Stimulated activated naive CD8-positive, alpha-beta T cell treated with anti-CD3 and anti-CD28 coated beads, Interleukin-15, amount 100 ng/mL, for 72 hours (primary cell): ENCODE measurements at regions not wholly inside any gene's neighbourhood (a gene's known extent, or its start where the extent isn't known, plus 50 kb on each side); places are given as distances from the start of the nearest gene placed in this dataset.
A peak's percentile ranks its signal among the peaks of the same experiment; 100 is the strongest.
"Not testable (repeated sequence)": the region's sequence is repeated elsewhere in the genome, so short reads cannot be mapped to it uniquely, and the experiment has no call there.

ENCODE experiments used
- ATAC-seq: fragments of 150-1000 bp; cut with Tn5 transposase; 2 replicates; pipeline ENCODE4 v1.10.0; 2021; ENCODE audit warnings: mild to moderate bottlenecking, moderate library complexity
- DNase-seq, 2 donors: peaks; one replicate each; pipeline ENCODE4 v3.0.0; 2021 to 2022
- H3K27ac Mint-ChIP-seq, 2 donors: one replicate each; pipeline ENCODE4 v1.8.0; 2022; ENCODE audit warnings: mild to moderate bottlenecking in 2 of 2, mixed read lengths in 2 of 2, moderate library complexity in 2 of 2
- H3K27me3 Mint-ChIP-seq: one replicate; pipeline ENCODE4 v1.8.0; 2022; ENCODE audit warnings: mixed read lengths
- H3K4me1 Mint-ChIP-seq: one replicate; pipeline ENCODE4 v1.8.0; 2022; ENCODE audit warnings: mild to moderate bottlenecking, mixed read lengths
- H3K4me3 Mint-ChIP-seq, 2 donors: one replicate each; pipeline ENCODE4 v1.8.0; 2022; ENCODE audit warnings: mild to moderate bottlenecking in 2 of 2, mixed read lengths in 2 of 2, moderate library complexity in 1 of 2
- H3K9me3 Mint-ChIP-seq, 2 donors: one replicate each; pipeline ENCODE4 v1.8.0; 2022; ENCODE audit warnings: mixed read lengths in 2 of 2

GRCh38 chr5:91269198-91269597 lies 113.9 kb downstream of the ARRDC3 start:
- Mint-ChIP-seq H3K27me3 (no peaks in the 10 kb centered on the region), H3K4me1 (peaks cover 40% of the 10 kb centered on the region), H3K4me3 (no peak overlapping the region), H3K9me3 (no peaks in the 10 kb centered on the region), H3K27ac (no peak overlapping the region)
- peak; percentile 81 for ATAC-seq
- DNase-seq, result peak; percentile 30 to 59

DNA sequence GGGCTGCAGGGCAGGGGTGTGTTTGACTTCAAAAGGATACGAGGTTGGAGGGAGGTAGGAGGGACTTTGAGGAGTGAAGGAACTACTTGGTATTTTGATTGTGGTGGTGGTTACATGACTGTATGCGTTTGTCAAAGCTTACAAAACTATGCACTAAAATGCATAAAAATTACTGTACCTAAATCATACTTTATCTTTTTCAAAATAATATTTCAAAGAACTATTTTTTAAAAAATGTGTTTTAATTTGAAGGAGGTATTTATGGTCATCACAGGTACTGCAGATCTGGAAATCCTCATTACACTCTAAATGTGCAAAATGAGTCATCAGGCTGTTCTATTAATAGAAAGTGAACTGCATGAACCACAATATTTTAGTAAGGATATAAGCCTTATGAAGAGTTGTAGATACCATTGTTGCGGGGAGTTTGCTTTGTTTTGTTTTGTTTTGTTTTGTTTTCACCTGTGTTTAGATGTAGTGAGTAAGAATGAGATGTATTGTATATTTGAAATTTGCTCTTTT lies 116.9 kb downstream of the ARRDC3 start:
- no peak overlapping the region for H3K27ac Mint-ChIP-seq
- H3K4me1 Mint-ChIP-seq, result peaks cover 32% of the 10 kb centered on the region
- no peaks in the 10 kb centered on the region for H3K9me3 Mint-ChIP-seq
- DNase-seq, result no peak
- peak; percentile 84 for ATAC-seq
- no peaks in the 10 kb centered on the region for H3K27me3 Mint-ChIP-seq
- peak overlapping the region; percentile 23 to 40 for H3K4me3 Mint-ChIP-seq

GRCh38 chr5:91264311-91265051 lies 118.6 kb downstream of the ARRDC3 start:
- Mint-ChIP-seq H3K9me3 (peaks cover 0 to 4% of the 10 kb centered on the region in 2 donors), H3K4me3 (no peak overlapping the region), H3K4me1 (peaks cover 27% of the 10 kb centered on the region), H3K27ac (no peak overlapping the region), H3K27me3 (no peaks in the 10 kb centered on the region)
- DNase-seq, result no peak
- ATAC-seq, result no peak

DNA sequence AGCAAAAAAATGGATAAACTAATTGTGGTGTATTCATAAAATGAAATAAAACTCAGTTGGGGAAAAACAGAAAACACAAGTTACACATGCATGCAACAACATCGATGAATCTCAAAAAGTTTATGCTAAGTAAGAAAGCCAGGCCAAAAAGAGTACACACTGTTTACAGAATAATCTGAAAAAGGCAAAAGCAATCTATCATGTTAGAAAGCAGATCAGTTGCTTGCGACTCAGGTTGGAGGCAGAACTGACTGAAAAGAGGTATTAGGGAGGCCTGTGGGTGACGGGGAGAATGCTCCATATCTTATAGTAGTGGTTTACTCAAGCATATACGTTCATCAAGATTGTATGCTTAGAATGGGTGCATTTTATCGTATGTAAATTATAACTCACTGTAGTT lies 119.2 kb downstream of the ARRDC3 start:
- H3K4me3 Mint-ChIP-seq, result no peak overlapping the region
- no peak overlapping the region for H3K27ac Mint-ChIP-seq
- H3K27me3 Mint-ChIP-seq, result no peaks in the 10 kb centered on the region
- H3K9me3 Mint-ChIP-seq, result peaks cover 0 to 7% of the 10 kb centered on the region in 2 donors
- DNase-seq, result no peak
- peaks cover 21% of the 10 kb centered on the region for H3K4me1 Mint-ChIP-seq
- ATAC-seq, result no peak

DNA sequence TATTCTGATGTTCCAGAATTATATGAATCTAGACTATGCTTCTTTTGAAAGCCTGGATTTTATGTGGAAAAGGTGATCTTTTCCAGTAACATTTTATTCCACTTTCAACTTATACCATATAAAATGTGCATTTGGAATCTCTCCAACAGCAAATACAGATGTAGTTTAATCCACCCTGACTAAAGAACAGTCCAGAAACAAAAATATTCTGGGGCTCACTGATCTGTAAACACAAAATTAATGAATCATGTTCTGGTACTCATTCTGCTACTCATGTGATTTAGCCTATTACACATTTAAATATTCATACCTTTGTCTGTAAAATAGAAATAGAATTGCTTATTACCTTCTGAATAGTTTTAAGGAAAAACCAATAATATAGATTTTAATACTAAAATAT lies 125.8 kb downstream of the ARRDC3 start:
- DNase-seq, result no peak
- Mint-ChIP-seq H3K27me3 (no peaks in the 10 kb centered on the region), H3K4me1 (no peaks in the 10 kb centered on the region), H3K27ac (no peak overlapping the region), H3K9me3 (peaks cover 0 to 7% of the 10 kb centered on the region in 2 donors), H3K4me3 (no peak overlapping the region)
- ATAC-seq, result no peak

DNA sequence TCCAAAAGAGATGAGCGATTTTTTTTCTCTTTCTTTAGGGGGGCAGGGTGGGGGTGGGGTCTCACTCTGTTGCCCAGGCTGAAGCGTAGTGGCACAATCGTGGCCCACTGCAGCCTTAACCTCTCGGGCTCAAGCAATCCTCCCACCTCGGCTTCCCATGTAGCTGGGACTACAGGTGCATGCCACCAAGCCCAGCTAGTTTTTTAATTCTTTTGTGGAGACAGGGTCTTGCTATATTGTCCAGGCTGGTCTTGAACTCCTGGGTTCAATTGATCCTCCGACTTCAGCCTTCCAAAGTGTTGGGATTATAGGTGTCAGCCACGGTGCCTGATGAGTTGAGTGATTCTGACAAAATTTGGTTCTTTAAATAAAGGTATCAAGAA lies 127.0 kb downstream of the ARRDC3 start:
- H3K9me3 Mint-ChIP-seq, result peaks cover 0 to 7% of the 10 kb centered on the region in 2 donors
- no peak overlapping the region for H3K4me3 Mint-ChIP-seq
- H3K27me3 Mint-ChIP-seq, result no peaks in the 10 kb centered on the region
- no peak overlapping the region for H3K27ac Mint-ChIP-seq
- no peaks in the 10 kb centered on the region for H3K4me1 Mint-ChIP-seq
- DNase-seq, result no peak
- no peak for ATAC-seq

GRCh38 chr5:91255396-91256141 lies 127.5 kb downstream of the ARRDC3 start:
- DNase-seq, result no peak
- no peak for ATAC-seq
- Mint-ChIP-seq H3K4me1 (no peaks in the 10 kb centered on the region), H3K9me3 (peaks cover 0 to 7% of the 10 kb centered on the region in 2 donors), H3K27me3 (no peaks in the 10 kb centered on the region), H3K27ac (no peak overlapping the region), H3K4me3 (no peak overlapping the region)

DNA sequence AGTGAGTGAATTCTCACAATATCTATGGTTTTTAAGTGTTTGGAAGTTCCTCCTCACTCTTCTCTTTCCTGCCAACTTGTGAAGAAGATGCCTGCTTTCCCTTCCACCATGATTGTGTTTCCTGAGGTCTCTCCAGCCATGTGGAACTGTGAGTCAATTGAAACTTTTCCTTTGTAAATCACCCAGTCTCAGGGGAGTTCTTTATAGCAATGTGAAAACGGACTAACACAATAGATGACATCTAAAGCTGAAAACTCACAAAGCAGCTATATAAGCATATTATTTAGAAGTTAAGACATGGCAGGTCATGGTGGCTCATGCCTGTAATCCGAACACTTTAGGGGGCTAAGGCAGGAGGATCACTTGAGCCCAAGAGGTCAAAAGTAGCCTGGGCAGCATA lies 130.2 kb downstream of the ARRDC3 start:
- Mint-ChIP-seq H3K27me3 (no peaks in the 10 kb centered on the region), H3K4me3 (no peak overlapping the region), H3K27ac (no peak overlapping the region), H3K4me1 (no peaks in the 10 kb centered on the region), H3K9me3 (peaks cover 6 to 11% of the 10 kb centered on the region in 2 donors)
- ATAC-seq (no peak), DNase-seq (no peak)

- H3K27ac Mint-ChIP-seq, result no peak overlapping the region
- H3K4me3 Mint-ChIP-seq, result no peak overlapping the region
- H3K4me1 Mint-ChIP-seq, result peaks cover 5% of the 10 kb centered on the region
- DNase-seq (no peak), ATAC-seq (no peak)
- H3K9me3 Mint-ChIP-seq, result peaks cover 16 to 30% of the 10 kb centered on the region in 2 donors
- no peaks in the 10 kb centered on the region for H3K27me3 Mint-ChIP-seq
These were observed 137.2 kb downstream of the ARRDC3 start for GRCh38 chr5:91245871-91246270.

- Mint-ChIP-seq H3K4me3 (no peak overlapping the region), H3K9me3 (peaks cover 14 to 25% of the 10 kb centered on the region in 2 donors), H3K27me3 (no peaks in the 10 kb centered on the region), H3K4me1 (peaks cover 5% of the 10 kb centered on the region), H3K27ac (no peak overlapping the region)
- ATAC-seq (no peak), DNase-seq (no peak)
These were observed 138.1 kb downstream of the ARRDC3 start for GRCh38 chr5:91245074-91245452.

DNA sequence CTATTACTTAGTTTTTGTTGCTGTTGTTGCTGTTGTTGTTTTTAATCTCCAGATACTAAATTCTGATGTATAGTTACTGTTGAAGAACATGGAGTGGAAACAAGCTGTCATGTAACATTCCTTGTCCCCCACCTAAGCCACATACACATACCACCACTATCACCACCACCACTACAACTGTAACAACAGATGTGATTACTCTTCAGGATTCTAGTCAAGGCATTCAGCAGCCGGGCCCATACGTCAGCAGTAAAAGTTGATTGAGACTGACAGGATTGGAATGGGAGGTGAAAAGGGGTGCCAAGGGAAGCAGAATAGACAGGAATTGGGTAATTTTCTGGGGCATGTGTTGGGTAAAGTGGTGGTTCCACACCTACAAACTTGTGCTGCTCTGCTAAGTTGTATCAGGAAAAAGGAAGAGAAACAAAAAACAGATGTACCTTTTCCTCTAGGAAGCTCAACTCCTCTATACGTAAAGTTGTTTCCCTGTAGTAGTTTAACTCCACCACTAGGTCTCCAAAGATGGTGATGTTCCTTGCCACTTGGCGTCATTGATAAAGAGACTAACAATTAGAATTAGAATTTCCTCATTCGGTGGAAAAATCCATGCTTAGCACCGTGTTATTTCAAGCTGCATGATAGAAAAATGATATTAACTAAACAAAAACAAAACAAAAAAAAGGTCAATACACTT lies 138.6 kb downstream of the ARRDC3 start:
- Mint-ChIP-seq H3K4me3 (no peak overlapping the region), H3K4me1 (peaks cover 5% of the 10 kb centered on the region), H3K9me3 (peaks cover 10 to 20% of the 10 kb centered on the region in 2 donors), H3K27ac (no peak overlapping the region), H3K27me3 (no peaks in the 10 kb centered on the region)
- DNase-seq (no peak), ATAC-seq (no peak)

DNA sequence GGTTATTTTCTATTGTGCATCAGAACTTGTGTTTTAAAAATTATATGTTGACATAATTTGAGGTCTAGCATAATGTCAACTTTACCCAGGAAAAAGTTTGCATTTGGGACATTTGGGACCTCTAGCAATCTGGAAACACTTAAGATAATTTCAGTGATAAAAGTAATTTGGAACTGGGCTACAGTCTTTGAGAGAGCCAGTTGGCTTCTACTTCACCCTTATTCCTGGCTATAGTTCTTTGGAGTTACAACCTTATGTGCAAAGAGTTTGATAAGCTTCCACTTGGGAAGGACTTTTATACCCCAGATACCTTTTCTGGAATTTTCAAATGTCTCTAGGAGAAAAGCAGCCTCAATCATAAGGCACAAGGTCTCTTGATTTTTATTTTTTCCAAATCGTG lies 139.3 kb downstream of the ARRDC3 start:
- H3K27ac Mint-ChIP-seq, result no peak overlapping the region
- ATAC-seq (no peak), DNase-seq (no peak)
- H3K4me1 Mint-ChIP-seq, result peaks cover 5% of the 10 kb centered on the region
- no peak overlapping the region for H3K4me3 Mint-ChIP-seq
- H3K9me3 Mint-ChIP-seq, result peaks cover 10 to 19% of the 10 kb centered on the region in 2 donors
- no peaks in the 10 kb centered on the region for H3K27me3 Mint-ChIP-seq

DNA sequence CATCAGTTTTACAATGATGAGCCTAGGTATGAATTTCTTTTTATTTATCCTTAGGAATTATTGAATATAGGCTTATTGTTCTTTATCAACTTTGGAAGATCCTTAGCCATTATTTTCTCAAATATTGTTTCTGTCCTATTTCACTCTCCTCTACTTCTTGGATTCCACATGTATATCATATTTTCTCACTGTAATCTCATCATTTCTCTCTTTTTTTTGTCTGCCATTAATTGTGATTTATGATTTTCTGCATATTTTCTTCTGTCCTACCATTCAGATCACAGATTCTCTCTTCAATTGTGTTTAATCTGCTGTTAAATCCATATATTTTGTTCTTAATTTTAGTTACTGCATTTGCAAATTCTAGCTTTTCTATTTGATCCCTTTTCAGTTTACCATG lies 139.8 kb downstream of the ARRDC3 start:
- ATAC-seq (no peak), DNase-seq (no peak)
- H3K4me1 Mint-ChIP-seq, result peaks cover 5% of the 10 kb centered on the region
- peaks cover 10 to 19% of the 10 kb centered on the region in 2 donors for H3K9me3 Mint-ChIP-seq
- no peaks in the 10 kb centered on the region for H3K27me3 Mint-ChIP-seq
- H3K27ac Mint-ChIP-seq, result no peak overlapping the region
- no peak overlapping the region for H3K4me3 Mint-ChIP-seq

DNA sequence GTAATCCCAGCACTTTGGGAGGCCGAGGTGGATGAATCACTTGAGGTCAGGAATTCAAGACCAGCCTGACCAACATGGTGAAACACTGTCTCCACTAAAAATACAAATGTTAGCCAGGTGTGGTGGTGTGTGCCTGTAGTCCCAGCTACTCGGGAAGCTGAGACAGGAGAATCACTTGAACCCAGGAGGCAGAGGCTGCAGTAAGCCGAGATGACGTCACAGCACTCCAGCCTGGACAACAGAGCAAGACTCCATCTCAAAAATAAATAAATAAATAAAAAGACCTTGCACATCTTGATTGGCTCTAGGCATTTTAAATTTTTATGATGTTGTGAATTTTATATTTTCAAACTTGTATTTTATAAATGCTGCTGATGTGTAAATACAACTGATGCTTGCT lies 141.7 kb downstream of the ARRDC3 start:
- not testable (repeated sequence) for ATAC-seq, H3K27ac Mint-ChIP-seq, H3K4me1 Mint-ChIP-seq, H3K4me3 Mint-ChIP-seq, H3K27me3 Mint-ChIP-seq, DNase-seq
- H3K9me3 Mint-ChIP-seq, result peaks cover 10 to 19% of the 10 kb centered on the region in 2 donors

DNA sequence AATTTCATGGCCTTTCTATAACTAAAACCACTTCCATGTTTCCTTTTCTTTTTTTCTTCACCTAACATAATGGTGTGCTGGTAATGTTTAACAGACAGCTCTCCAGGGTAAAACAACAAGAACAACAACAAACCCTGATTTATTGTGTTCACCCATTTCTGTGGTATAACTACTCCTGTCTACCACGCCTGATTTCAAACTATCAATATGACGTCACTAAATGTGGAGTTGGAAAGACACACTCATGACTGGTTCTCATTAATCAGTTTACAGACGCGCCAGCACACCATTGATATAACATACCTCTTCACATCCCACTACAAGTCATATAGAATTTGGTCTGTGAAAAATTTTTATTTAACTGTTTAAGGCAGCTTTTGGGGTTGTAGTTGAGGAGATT lies 142.9 kb downstream of the ARRDC3 start:
- H3K4me1 Mint-ChIP-seq, result peaks cover 5% of the 10 kb centered on the region
- ATAC-seq (no peak), DNase-seq (no peak)
- no peak overlapping the region for H3K27ac Mint-ChIP-seq
- H3K27me3 Mint-ChIP-seq, result no peaks in the 10 kb centered on the region
- no peak overlapping the region for H3K4me3 Mint-ChIP-seq
- H3K9me3 Mint-ChIP-seq, result peaks cover 10 to 19% of the 10 kb centered on the region in 2 donors

DNA sequence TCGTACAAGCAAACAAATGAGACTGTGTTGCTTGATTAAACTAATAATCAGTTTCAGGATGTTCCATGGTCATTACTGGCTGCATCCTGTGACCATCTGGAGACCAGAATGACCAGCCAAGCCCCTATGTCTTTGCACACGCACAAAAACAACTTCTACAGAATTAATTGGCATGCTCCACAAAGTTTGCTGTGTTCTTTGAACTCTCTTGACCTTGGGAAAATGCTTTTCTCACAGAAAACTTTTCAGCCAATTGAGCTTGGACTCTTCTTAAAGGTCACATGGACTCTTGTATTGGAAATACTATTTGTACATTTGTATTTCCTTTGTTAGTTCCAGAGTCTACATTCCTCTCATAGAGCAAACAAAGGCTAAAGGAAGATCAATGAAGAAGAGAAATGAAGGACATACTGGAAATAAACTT lies 147.8 kb downstream of the ARRDC3 start:
- H3K4me3 Mint-ChIP-seq, result no peak overlapping the region
- DNase-seq (no peak), ATAC-seq (no peak)
- peaks cover 0 to 6% of the 10 kb centered on the region in 2 donors for H3K9me3 Mint-ChIP-seq
- H3K4me1 Mint-ChIP-seq, result no peaks in the 10 kb centered on the region
- no peaks in the 10 kb centered on the region for H3K27me3 Mint-ChIP-seq
- H3K27ac Mint-ChIP-seq, result no peak overlapping the region
